Subcutaneous abdominal adipose tissue (tissue), 5 donors: ENCODE measurements at regions not wholly inside any gene's neighbourhood (a gene's known extent, or its start where the extent isn't known, plus 50 kb on each side); places are given as distances from the start of the nearest gene placed in this dataset.

ENCODE experiments used
- H3K27ac ChIP-seq: one replicate; pipeline ENCODE4 v1.7.0; 2013; ENCODE audit warnings: low read depth, mild to moderate bottlenecking, inconsistent platforms, low read length, moderate library complexity
- H3K27me3 ChIP-seq, 5 donors: one replicate each; pipeline ENCODE4 v1.7.0; 2013; ENCODE audit warnings: low read length in 5 of 5, inconsistent platforms in 1 of 5; ENCODE audit not compliant: control insufficient read depth in 5 of 5, insufficient read depth in 4 of 5
- H3K36me3 ChIP-seq, 5 donors: one replicate each; pipeline ENCODE4 v1.7.0; 2013; ENCODE audit warnings: low read length in 5 of 5; ENCODE audit not compliant: control insufficient read depth in 5 of 5, insufficient read depth in 5 of 5
- H3K4me1 ChIP-seq, 5 donors: one replicate each; pipeline ENCODE4 v1.7.0; 2013; ENCODE audit warnings: low read length in 5 of 5, mild to moderate bottlenecking in 3 of 5, moderate library complexity in 1 of 5; ENCODE audit not compliant: control insufficient read depth in 5 of 5, insufficient read depth in 5 of 5
- H3K4me3 ChIP-seq, 5 donors: one replicate each; pipeline ENCODE4 v1.7.0; 2013; ENCODE audit warnings: low read length in 5 of 5, low read depth in 1 of 5
- H3K9ac ChIP-seq, 5 donors: one replicate each; pipeline ENCODE4 v1.7.0; 2013; ENCODE audit warnings: low read length in 5 of 5, mild to moderate bottlenecking in 4 of 5, moderate library complexity in 3 of 5
- H3K9me3 ChIP-seq, 5 donors: one replicate each; pipeline ENCODE4 v1.7.0; 2013; ENCODE audit warnings: low read length in 5 of 5; ENCODE audit not compliant: control insufficient read depth in 5 of 5
- donor health status: healthy.
- donor health status: healthy.
- donor health status: healthy.
- donor health status: healthy.
- donor health status: healthy.

DNA sequence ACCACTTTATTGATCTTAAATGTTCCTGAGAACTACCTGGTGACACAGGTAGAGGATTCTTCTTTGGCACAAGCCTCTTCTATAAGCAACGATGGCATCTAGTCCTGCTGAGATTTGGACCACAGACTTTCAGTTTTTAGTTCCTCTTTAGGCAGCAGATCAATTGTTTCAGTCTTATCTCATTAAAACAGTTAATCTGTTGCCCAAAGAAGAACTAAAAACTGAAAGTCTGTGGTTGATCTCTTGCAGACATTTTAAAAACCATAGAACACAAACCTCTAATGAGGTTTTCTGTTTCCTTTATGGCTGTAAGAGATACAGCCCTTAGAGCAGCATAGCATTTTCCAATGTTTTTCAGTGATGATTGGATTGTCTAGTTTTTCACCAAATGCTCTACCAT lies 480.9 kb downstream of the MTRR start:
- Histone ChIP-seq H3K9me3 (peaks cover 0 to 3% (median 0%) of the 10 kb centered on the region in 5 donors), H3K36me3 (no peaks in the 10 kb centered on the region), H3K9ac (no peak overlapping the region), H3K27me3 (no peaks in the 10 kb centered on the region), H3K27ac (no peak overlapping the region), H3K4me3 (no peak overlapping the region), H3K4me1 (no peaks in the 10 kb centered on the region)

DNA sequence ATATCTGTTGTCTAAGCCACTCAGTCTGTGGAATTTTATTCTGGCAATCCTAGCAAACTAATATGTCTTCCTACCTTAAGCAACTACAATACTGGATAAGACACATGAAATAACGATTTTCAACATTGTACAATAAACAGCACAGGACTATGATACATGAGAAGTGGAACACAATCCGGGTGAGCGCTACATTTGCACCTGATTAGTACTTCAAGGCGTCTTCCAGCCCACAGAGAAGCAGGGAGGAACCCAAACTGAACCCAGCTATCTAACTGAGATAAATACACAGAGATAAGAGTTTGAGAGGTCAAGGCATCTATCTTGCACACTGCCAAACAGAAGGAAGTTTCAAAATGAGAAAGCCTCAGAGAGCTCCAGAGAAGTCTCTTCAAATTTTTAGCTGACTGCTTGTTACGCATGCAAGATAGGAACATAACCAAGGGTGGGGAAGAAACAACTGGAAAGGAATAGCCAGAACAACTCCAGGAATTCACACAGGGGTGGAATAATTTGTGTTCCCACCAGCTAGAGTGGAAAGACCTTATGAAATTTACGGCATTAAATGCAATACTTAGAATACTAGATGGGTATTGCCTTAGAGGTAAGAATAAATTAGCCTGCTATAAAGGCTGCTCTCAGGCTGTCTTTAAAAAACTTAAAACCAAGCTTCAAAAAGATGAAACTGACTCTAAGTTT lies 481.8 kb downstream of the MTRR start:
- H3K36me3 ChIP-seq, result no peaks in the 10 kb centered on the region
- H3K9ac ChIP-seq, result no peak overlapping the region
- H3K27me3 ChIP-seq, result no peaks in the 10 kb centered on the region
- H3K27ac ChIP-seq, result no peak overlapping the region
- H3K4me3 ChIP-seq, result no peak overlapping the region
- H3K4me1 ChIP-seq, result no peaks in the 10 kb centered on the region
- peaks cover 0 to 3% (median 0%) of the 10 kb centered on the region in 5 donors for H3K9me3 ChIP-seq

DNA sequence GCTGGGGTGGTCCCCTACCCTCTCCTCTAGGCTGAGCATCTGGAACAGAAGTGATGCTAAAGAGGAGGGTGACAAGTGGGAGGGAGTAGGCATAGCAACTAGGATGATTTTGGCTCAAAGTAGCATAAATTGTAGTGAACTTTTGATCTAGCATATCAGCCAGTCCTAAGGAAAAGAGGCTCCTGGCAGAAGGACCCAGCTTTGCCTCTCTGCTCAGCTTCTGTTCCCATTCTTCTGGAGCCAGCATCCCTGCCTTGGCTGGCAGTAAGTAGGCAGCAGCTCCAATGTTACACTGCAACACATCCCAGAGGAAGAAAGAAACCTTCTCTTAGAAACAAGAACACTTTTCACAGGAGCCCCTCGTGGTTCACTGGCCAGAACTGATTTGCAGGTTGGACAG lies 487.0 kb downstream of the MTRR start:
- H3K4me3 ChIP-seq, result no peak overlapping the region
- H3K36me3 ChIP-seq, result no peaks in the 10 kb centered on the region
- H3K9ac ChIP-seq, result no peak overlapping the region
- H3K27me3 ChIP-seq, result no peaks in the 10 kb centered on the region
- H3K27ac ChIP-seq, result no peak overlapping the region
- no peaks in the 10 kb centered on the region for H3K4me1 ChIP-seq
- no peaks in the 10 kb centered on the region for H3K9me3 ChIP-seq

DNA sequence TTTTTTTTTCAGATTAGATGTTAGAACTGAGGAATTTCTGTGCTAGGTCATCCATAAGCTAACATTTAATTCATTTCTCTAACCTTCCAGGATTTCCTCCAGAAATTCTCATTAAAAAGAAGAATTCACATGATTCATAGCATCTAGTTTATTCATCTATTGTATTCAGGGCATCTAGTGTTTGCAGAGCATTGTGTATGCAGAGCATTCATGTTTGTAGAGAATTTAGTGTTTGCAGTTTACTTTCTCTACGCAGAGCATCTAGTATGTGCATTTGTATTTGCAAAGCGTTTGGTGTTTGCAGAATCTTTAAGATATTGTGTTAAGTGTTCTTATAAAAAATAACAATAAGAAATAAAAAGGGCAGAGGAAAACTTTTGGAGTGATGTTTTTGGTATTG lies 491.1 kb downstream of the MTRR start:
- Histone ChIP-seq H3K4me3 (no peak overlapping the region), H3K9me3 (no peaks in the 10 kb centered on the region), H3K27ac (no peak overlapping the region), H3K9ac (no peak overlapping the region), H3K27me3 (no peaks in the 10 kb centered on the region), H3K36me3 (no peaks in the 10 kb centered on the region), H3K4me1 (no peaks in the 10 kb centered on the region)

DNA sequence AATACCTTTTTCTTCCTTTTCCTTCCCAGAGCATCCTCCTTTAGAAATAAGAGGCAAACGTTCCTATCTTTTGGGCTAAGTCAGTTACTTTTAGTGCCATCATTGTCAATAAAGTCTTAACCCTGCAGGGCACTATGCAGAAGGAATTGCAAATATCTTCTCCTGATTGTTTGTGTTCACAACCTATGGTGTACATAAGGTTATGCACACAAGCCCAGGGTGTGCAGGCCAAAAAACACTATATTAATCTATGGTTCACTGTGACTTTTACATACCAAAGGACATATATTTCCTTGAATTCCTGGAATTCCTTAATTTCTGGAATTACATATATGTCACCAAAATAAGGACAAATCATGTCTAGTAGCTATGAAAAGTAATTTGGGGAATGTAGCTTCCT lies 493.5 kb downstream of the MTRR start:
- Histone ChIP-seq H3K36me3 (no peaks in the 10 kb centered on the region), H3K9ac (no peak overlapping the region), H3K27ac (no peak overlapping the region), H3K4me1 (no peaks in the 10 kb centered on the region), H3K4me3 (no peak overlapping the region), H3K27me3 (no peaks in the 10 kb centered on the region), H3K9me3 (no peaks in the 10 kb centered on the region)

DNA sequence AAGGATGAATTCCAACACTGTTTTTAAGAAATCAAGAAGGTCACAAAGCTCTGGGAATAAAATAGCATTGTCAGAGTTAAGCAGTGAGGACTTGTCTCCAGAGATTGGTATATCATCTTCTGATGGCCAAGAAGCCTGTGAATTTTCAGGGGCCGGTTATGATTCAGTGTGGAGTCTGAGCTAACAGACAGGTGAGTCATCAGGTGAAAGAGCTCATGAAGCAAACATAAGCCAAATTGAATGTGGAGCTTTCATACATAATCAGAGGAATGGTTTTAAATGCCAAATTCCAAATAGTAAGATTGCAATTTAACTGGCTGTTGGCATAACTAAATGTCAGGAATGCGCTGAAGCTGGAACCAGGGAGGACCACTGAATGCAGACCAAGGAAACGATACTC lies 494.2 kb downstream of the MTRR start:
- Histone ChIP-seq H3K4me3 (no peak overlapping the region), H3K27me3 (no peaks in the 10 kb centered on the region), H3K27ac (no peak overlapping the region)

DNA sequence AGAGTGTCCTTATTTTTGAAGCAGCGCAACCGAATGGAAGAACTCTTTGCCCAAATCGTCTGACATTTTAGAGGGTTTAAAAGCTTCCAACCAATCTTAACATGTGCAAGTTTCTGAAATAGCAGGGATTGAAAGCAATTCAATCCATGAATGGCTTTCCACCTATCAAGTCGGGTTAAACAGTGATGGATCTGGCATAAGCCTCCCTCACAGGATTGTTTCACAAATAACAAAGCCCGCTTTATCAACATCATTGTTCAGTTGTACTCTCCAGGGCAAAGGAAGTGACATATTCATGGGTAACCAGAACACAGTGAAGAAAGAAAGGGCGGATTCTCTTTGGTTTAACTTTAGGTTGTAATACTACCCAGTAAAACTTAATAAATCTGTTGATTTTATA lies 497.3 kb downstream of the MTRR start:
- Histone ChIP-seq H3K36me3 (no peaks in the 10 kb centered on the region), H3K9me3 (no peaks in the 10 kb centered on the region), H3K9ac (no peak overlapping the region), H3K4me3 (no peak overlapping the region), H3K4me1 (no peaks in the 10 kb centered on the region), H3K27me3 (no peaks in the 10 kb centered on the region), H3K27ac (no peak overlapping the region)

More for the DNA sequence above, 494.2 kb downstream of the MTRR start:
- no peaks in the 10 kb centered on the region for H3K36me3 ChIP-seq
- H3K9me3 ChIP-seq, result no peaks in the 10 kb centered on the region
- no peak overlapping the region for H3K9ac ChIP-seq
- no peaks in the 10 kb centered on the region for H3K4me1 ChIP-seq

DNA sequence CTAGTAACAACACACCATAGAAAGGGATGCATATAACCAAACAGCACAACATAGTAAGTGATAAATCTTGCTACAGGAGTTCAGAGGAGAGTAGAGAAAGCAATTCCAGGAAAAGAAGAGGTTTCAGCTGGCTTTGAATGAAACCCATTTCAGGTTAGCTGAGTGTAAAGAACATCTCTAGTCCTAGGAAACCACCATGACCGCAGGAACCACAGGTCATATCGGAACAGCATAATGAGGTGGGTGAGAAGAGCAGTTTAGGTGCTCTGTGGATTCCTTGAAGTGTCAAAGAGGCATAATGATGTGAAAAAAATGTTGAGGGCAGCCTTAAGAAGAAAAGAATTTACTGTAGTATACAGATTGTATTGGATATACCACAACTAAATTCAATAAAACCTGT lies 507.5 kb downstream of the MTRR start:
- Histone ChIP-seq H3K27me3 (no peaks in the 10 kb centered on the region), H3K4me3 (no peak overlapping the region), H3K9me3 (peaks cover 0 to 3% (median 0%) of the 10 kb centered on the region in 5 donors), H3K9ac (no peak overlapping the region), H3K27ac (no peak overlapping the region), H3K36me3 (no peaks in the 10 kb centered on the region), H3K4me1 (no peaks in the 10 kb centered on the region)

DNA sequence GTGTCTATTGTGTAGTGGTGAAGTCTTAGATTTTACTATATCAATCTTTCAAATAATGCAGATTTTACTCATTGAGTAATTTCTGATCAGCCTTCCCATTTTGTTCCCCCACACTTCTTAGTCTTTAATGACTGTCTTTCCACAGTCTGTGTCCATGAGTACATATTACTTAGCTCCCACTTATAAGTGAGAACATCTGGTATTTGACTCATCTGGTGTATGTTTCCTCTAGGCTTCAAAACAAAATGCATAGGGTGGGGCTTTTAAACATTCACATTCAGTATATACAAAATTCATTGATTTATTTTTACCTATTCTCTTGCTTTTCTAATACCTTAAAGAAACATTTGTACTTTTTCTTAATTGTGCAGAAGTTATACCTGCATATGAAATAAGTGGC lies 513.0 kb downstream of the MTRR start:
- H3K9ac ChIP-seq, result no peak overlapping the region
- H3K4me3 ChIP-seq, result no peak overlapping the region
- no peaks in the 10 kb centered on the region for H3K27me3 ChIP-seq
- H3K9me3 ChIP-seq, result no peaks in the 10 kb centered on the region
- H3K27ac ChIP-seq, result no peak overlapping the region
- no peaks in the 10 kb centered on the region for H3K36me3 ChIP-seq
- no peaks in the 10 kb centered on the region for H3K4me1 ChIP-seq

DNA sequence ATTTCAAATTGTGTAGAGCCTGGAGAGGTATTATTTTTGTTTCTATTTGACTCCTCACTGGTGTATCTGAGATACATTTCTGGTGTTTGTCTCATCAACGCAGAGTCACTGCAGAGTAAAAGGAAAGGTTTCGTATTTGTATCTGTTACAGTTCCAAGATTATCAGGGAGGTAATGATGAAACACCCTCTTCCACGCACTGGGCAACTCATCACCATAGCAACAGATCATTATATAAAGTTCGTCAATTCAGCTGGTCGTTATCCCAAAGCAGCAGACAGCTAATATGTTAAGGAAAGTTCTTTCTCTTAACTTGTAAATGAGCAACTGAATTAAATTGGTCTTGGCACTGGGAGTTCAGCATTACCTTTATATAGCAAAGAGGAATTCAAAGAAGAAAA lies 513.5 kb downstream of the MTRR start:
- no peak overlapping the region for H3K4me3 ChIP-seq
- H3K27ac ChIP-seq, result no peak overlapping the region
- no peaks in the 10 kb centered on the region for H3K4me1 ChIP-seq
- H3K36me3 ChIP-seq, result no peaks in the 10 kb centered on the region
- no peaks in the 10 kb centered on the region for H3K9me3 ChIP-seq
- no peaks in the 10 kb centered on the region for H3K27me3 ChIP-seq
- H3K9ac ChIP-seq, result no peak overlapping the region

DNA sequence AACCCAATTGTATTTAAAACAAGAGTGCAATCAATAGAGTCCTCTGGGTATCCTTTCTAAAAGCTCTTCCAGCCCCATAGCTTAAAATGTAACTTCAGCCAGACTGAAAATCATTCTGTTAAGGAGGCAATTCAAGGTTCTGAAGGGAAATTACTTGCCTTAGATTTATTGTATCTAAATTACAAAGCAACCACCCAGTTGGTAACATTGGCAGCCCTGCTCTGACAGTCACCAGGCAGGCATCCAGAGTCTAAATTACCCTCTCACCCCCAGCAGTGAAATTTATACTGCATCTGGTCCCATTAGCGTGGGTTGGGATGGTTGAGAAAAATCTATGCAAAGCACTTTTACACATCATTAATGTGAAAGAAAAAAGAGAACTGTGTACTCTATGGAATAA lies 514.7 kb downstream of the MTRR start:
- no peaks in the 10 kb centered on the region for H3K9me3 ChIP-seq
- no peaks in the 10 kb centered on the region for H3K27me3 ChIP-seq
- H3K27ac ChIP-seq, result no peak overlapping the region
- H3K36me3 ChIP-seq, result no peaks in the 10 kb centered on the region
- H3K4me1 ChIP-seq, result no peaks in the 10 kb centered on the region
- H3K9ac ChIP-seq, result no peak overlapping the region
- H3K4me3 ChIP-seq, result no peak overlapping the region
